Ureter (tissue), 1 donor: ENCODE measurements at regions not wholly inside any gene's neighbourhood (a gene's known extent, or its start where the extent isn't known, plus 50 kb on each side); places are given as distances from the start of the nearest gene placed in this dataset.

Source experiments
- DNase-seq: peaks from one replicate; pipeline ENCODE4 v3.0.0-alpha.2; 2020; ENCODE audit warnings: low spot score
- donor health status: DM: yes; HTN: yes; CAD: no.

GRCh38 chr5:4639946-4640345, 500.2 kb upstream of the ADAMTS16 start:
- no peak for DNase-seq

GRCh38 chr5:4640795-4641194, 499.3 kb upstream of the ADAMTS16 start:
- no peak for DNase-seq

GRCh38 chr5:4642525-4642924, 497.6 kb upstream of the ADAMTS16 start:
- no peak for DNase-seq

GRCh38 chr5:4643190-4643589, 496.9 kb upstream of the ADAMTS16 start:
- DNase-seq: no peak

GRCh38 chr5:4643960-4644359, 496.2 kb upstream of the ADAMTS16 start:
- no peak for DNase-seq

- no peak for DNase-seq
Measured at GRCh38 chr5:4646715-4647375, 493.3 kb upstream of the ADAMTS16 start.

GRCh38 chr5:4647955-4648354, 492.2 kb upstream of the ADAMTS16 start:
- no peak for DNase-seq

- DNase-seq: no peak
Measured at GRCh38 chr5:4651806-4652565, 488.1 kb upstream of the ADAMTS16 start.

- no peak for DNase-seq
Measured at GRCh38 chr5:4653475-4653874, 486.7 kb upstream of the ADAMTS16 start.

GRCh38 chr5:4659851-4660250, 480.3 kb upstream of the ADAMTS16 start:
- DNase-seq: no peak

GRCh38 chr5:4661326-4661725, 478.8 kb upstream of the ADAMTS16 start:
- DNase-seq: no peak

- DNase-seq: no peak
Measured at GRCh38 chr5:4661836-4662235, 478.3 kb upstream of the ADAMTS16 start.

GRCh38 chr5:4662756-4663155, 477.4 kb upstream of the ADAMTS16 start:
- DNase-seq: no peak

- no peak for DNase-seq
Measured at GRCh38 chr5:4665911-4666310, 474.2 kb upstream of the ADAMTS16 start.

- no peak for DNase-seq
Measured at GRCh38 chr5:4674166-4674565, 466.0 kb upstream of the ADAMTS16 start.

GRCh38 chr5:4676934-4677333, 463.2 kb upstream of the ADAMTS16 start:
- DNase-seq: no peak

GRCh38 chr5:4684946-4685345, 455.2 kb upstream of the ADAMTS16 start:
- no peak for DNase-seq

GRCh38 chr5:4698596-4698995, 441.5 kb upstream of the ADAMTS16 start:
- no peak for DNase-seq

GRCh38 chr5:4699592-4699991, 440.5 kb upstream of the ADAMTS16 start:
- DNase-seq: no peak

GRCh38 chr5:4700069-4700468, 440.1 kb upstream of the ADAMTS16 start:
- no peak for DNase-seq

GRCh38 chr5:4700871-4701270, 439.3 kb upstream of the ADAMTS16 start:
- DNase-seq: no peak

- DNase-seq: no peak
Measured at GRCh38 chr5:4703931-4704458, 436.1 kb upstream of the ADAMTS16 start.

- no peak for DNase-seq
Measured at GRCh38 chr5:4704951-4705350, 435.2 kb upstream of the ADAMTS16 start.
